Activated CD4-positive, alpha-beta T cell treated with anti-CD3 and anti-CD28 coated beads for 48 hours (primary cell): ENCODE measurements at regions not wholly inside any gene's neighbourhood (a gene's known extent, or its start where the extent isn't known, plus 50 kb on each side); places are given as distances from the start of the nearest gene placed in this dataset.
"Not testable (repeated sequence)": the region's sequence is repeated elsewhere in the genome, so short reads cannot be mapped to it uniquely, and the experiment has no call there.

ENCODE experiments used
- DNase-seq: peaks from one replicate; pipeline ENCODE4 v3.0.0-alpha.2; 2020

DNA sequence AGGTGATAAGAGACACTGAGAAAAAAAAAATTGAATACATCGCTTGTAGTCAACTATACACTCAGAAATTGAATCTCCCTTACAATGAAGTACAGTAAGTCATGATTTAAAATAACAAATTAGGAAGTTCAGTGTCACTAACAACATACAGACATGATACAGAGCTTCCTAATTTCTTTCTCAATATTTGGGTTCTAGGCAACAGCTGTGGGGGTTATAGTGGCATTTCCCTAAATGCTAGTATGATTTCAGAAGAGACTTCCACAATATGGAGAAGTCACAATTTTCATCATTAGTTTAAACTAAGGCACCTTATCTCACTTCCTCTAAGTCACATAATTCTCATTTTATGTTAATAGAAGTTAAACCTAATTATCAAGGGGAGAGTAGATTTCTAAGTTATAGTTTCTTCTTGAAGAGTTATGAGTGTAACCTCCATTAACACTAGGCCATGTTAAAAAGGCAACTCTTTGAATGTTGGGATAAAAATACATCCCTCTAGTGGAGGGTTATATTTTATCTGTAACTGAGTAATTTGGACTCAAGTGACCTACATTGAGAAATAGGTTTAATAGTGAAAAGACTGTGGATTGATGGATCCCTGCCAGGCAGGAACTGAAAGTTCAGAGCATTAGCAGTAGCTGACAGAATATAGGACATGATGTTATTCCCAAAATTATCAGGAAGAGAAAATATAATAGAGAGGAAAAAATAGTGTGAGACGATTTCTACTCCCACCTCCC is 286.0 kb upstream of the SUCLG2 start:
- DNase-seq = no peak

DNA sequence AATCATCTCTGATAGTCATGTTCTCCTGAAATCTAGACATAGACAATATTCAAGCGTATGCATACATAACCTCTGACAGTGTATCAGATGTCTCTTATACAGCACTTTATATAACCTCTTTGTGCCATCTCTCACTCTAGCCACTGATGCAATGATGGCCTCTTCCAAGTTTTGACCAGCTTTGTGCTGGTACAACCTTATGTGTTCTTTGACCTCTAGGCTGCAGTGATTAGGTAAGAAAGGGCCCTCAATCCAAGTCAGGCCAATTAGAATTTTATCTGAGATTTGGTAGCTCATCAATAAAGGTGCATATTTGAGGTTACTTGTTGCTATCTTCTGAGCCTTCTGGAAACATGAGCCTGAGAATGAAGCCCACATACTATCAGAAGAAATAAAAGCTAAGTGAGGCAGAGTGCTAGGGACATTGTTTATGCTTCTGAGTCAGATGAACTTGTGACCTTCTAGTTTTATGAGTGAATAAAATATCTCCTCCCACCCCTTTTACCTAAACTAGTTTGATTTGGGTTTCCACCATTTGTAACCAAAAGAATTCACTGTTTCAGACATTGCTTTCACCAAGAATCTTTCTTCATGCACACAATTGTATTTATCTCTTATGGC is 283.2 kb upstream of the SUCLG2 start:
- no peak for DNase-seq

DNA sequence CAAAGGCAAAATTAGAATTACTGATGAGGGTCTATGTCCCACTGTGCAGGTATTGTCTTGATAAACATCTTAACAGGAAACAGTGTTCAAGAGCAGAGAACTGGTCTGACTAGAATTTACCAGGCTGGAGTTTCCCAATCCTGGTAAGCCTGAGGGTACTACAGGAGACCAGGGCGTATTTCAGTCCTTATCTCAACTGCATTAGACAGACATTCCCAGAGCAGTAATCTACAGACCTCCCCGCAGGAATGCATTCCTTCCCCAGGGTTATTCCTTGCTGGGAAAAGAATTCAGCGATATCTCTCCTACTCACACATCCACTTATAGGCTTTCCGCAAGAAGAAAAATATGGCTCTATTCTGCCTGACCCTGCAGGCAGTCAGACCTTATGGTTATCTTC is 276.0 kb upstream of the SUCLG2 start:
- not testable (repeated sequence) for DNase-seq

DNA sequence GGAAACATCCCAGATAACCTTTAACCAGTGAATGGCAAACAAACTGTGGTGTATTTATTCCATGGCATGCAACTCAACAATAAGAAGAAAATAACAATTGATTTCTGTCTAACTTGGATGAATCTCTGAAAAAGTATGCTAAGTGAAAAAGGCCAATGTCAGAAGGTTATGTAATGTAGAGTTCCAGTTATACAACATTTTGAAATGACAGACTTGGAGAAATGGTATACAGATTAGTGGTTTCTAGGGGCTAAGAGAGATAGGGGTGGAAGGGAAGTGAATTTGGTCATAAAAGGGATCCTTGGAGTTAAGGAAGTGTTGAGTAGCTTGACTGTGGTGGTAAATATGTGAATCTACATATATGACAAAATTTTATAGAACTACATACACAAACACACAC is 269.4 kb upstream of the SUCLG2 start:
- no peak for DNase-seq

DNA sequence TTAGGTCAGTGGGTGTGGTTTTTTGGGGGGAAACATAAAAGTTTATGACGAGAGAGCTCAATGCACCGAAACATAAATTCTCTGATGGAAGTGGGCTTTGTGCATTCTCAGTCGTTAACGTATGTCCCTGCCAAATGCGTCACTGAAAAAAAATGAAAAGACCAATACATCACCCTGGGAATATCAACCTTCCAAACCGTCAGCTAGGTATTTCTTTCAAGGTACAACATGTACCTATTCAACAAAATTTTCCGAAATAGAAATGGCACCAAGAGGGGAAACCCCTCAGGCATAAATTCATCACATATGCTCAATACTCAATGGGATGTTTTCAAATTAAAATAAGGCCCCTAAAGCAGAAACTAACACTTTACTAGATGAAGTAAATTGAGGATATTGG is 266.6 kb upstream of the SUCLG2 start:
- DNase-seq = no peak

DNA sequence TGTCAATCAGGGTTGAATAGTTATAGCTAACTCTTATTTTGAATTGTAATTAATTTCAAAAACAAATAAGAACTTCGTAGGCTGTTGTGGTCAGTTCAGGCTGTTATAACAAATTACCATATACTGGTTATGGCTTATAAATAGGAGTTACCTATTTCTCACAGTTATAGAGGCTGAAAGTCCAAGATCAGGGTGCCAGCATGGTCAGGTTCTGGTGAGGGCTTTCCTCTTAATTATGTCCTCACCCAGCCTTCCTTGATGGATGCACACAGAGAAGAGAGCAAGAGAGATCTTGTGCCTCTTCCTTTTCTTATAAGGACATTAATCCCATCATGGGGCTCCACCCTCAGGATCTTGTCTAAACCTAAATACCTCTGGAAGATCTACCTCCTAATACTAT is 265.9 kb upstream of the SUCLG2 start:
- DNase-seq = no peak

DNA sequence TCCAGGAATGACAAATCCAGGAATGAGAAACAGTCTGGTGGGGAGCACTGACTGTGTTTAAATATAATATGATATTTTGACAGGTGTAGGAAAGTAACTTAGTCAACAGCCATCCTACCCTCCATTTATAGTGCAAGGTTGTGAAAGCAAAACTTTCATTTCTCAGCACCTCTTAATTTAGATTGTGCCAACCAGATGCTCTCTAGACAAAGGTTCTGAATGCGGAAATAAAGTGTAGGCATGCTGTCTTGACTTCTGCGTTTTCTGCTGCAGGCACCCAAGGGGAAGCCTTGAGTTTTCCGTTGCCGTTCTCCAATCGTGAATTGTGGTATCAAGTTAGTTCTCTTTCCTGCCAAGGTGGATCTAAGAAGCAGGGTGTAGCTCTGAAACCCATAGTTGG is 261.9 kb upstream of the SUCLG2 start:
- no peak for DNase-seq

DNA sequence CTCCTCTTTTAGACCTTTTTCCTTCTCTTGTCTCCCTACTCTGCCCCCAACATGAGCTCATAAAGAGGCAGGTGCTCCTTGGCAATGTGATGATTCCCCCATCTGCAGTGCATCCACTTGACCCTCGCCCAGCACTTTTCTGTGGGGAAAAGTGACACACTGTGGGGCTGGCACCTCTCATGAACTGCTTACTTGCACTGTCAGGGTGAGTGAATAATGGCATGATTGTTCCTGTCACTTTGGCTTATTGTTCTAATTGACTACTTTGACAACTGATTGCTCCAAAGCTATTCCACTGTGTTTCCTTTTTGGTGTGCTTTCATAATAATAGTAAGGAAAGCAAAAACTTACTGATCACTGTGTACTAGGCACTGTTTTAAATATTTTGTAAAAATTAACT is 253.3 kb upstream of the SUCLG2 start:
- no peak for DNase-seq

DNA sequence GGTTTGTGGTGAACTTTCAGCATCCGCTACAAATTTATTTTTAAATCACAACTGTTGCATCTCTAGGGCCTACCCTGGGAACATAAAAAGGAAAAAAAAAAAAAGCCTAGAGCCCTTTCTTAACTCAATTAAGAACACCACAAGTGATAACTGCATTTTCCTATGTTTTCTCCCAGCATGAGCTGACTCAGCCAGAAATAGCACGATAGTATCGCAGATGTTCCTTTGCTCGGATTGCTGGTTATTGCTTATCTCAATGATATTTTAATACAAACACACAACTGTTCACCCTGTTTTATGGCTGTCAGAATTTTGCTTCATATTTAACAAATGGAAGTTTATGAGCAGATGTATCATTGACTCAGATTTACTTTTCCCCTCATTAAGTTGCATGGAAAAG is 251.8 kb upstream of the SUCLG2 start:
- DNase-seq = no peak

DNA sequence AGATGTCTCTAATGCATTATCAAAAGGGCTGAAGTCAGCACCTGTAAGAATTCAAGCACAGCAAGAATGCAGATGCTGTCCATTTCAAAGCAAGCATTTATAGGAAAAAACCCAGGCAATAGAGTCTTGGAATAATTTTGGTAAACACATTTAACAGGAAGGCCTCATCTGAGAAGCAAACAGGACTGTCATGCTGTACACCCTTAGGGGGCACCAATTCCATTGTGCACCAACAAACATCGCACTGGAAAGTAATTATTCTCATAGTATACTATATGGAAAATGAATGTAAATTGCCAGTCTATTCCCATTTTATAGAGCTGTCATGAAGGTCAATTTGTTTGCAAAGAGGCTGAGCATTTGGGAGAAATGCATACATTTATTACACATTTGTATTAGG is 247.3 kb upstream of the SUCLG2 start:
- no peak for DNase-seq

DNA sequence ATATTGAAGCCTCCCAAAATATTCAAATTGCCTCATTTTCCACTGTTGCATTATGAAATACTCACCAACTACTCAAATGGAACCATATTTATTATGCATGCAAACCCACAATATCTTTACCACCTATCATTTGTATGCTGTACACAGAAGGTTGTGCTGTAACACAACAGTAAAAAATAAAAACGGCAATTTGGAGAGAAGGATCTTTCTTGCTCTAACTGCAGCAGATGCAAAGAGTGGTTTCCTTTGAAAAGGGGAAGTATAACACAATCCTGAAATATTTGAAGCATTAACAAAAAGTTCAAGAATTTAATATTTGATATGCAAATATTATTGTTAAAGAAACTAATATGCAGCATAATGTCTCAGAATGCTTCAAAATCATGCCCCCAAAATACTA is 244.5 kb upstream of the SUCLG2 start:
- no peak for DNase-seq

DNA sequence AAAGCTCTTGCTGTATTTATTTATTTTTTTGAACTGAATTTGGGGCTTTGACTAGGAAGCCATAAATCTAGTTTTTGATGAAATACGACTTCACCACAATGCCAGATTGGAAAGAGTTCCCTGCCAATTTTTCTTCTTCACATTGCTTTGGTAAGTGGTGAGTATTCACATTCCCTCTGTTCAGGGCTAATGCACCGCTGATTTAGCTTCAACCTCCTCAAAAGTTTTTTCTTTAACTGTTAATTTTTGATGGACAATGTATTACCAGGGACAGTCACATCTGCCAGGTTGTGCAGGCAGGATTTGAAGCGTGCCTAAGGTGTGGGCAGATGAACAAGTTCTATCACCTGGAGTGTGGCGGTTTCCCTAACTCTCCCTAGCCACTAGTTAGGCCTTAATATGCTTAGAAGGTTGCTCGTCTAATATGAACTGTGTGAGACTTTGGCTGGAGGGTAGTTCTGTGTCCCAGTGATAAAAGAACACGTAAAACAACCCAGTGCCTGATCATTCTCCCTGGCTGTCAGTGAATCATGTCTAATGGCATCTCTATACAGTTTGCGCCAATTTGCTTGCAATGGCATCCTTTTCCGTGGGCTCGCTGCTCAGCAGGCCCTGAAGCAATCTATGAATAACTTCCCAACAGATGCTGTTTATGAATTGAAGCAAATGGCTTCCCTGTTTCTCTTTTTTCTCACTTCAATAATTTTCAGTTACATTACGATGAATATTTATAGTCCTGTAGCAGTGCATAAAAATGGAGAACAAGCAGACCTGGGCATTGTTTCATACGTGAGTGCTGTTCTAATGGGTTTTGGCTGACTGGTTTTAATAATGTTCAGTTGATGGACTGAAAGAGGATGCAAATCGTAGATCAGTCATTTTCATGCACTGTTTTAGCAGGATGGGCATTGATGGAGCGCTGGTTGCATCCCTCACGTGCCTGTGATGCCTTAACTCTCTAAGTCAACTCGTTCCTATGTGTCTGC is 243.2 kb upstream of the SUCLG2 start:
- no peak for DNase-seq

DNA sequence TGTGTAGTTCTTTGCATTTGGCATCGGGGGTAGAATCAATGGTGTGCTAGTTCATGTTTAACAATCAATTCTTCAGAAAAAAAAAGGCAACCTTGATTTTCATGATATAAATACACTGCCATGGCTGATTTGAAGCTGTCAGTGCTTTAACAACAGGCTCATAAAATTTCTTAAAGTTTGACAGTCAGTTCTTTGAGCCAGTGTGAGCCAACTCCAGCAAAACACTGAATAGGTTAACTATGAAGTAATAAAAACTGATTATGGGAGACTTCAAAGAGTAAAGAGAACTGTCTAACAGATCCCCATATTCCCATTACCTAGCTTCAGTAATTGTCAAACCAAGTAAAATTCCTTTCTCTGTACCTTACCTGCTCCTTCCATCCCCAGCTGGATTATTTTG is 241.7 kb upstream of the SUCLG2 start:
- no peak for DNase-seq

DNA sequence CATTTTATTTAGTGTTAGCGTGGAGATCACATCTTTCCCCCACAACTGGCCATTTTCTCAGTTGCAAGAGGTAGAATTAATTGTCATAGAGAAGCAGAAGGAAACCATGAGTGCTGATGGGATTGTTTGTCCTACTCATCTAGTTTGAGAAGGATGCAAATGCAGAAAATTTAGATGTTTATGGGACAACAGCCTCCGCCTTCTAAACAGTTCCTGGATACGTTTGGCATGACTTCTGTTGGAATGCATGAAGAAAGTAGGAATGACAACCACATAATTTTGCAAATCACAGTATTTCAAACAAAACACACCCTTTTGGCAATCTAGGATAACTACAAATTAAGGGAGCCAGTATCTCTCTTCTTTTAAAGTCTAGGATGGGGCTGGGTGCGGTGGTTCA is 240.1 kb upstream of the SUCLG2 start:
- no peak for DNase-seq

DNA sequence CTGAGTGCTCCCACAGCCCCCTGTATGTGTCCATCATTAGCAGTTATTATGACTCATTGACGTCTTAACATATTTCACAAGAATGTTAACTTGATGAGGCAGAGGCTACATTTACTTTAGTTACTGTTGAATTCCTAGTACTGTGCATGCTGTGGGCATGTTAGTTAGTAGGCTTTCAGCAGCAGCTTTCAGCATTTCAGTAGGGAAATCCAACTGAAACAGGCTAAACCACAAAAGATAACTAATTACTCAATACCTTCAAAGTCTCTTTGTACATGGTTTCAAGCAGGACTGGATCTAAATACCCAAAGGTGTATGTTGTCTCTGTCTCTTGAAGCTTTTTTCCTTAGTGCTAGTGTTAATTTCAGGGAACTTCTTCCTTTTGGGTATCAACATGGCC is 229.9 kb upstream of the SUCLG2 start:
- DNase-seq = no peak

DNA sequence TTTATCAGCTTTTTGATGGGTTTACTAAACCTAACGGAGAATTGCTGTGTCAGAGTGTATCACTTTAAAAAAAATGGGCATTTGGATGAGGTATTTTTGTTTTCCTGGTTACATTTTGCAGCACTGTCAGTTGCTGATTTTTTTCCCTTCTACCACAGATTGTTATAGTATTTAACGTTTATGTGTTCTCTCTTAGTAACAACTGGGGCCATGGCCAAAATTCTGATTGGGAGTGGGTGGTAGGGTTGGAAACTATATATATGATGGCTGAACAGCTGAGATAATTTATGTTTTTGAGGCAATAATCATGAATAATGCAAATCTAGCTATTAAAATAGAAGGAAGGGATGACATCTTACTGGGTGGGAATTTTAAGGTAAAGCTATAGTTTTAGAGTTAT is 229.4 kb upstream of the SUCLG2 start:
- no peak for DNase-seq

DNA sequence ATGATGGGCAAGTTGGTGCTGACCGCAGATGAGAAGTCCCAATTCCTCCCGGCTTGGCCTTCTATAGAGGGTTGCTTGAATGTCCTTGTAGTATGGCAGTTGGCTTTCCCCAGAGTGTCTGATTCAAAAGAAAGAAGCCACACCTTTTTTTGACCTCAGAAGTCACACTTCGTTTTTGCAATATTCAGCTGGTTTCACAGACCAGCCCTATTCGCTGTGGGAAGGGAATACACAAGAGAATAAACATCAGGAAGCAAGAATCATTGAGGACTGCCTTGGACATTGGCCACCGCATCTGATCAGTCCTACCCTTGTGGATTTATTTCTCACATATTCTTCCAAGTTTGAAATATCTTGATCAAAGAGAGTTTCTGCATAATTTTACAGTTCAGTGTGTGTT is 228.6 kb upstream of the SUCLG2 start:
- no peak for DNase-seq

DNA sequence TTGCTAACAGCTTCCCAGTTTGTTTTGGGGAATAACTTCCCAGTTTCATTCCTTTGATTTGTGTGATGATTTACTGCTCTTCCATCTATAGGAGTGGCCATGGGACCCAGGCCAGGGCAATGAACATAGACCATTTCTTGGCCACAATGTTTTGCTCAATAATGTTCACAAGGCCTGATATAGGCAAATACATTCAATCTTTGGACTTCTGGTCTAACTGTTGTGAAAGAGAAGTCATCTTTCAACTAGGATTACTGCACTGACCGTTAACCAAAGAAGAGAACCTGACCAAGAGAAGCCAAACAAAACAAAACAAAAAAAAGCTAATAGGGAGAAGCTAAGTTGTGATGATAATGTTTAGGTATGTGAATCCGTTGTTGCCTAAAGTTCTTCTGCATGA is 221.8 kb upstream of the SUCLG2 start:
- DNase-seq = no peak

DNA sequence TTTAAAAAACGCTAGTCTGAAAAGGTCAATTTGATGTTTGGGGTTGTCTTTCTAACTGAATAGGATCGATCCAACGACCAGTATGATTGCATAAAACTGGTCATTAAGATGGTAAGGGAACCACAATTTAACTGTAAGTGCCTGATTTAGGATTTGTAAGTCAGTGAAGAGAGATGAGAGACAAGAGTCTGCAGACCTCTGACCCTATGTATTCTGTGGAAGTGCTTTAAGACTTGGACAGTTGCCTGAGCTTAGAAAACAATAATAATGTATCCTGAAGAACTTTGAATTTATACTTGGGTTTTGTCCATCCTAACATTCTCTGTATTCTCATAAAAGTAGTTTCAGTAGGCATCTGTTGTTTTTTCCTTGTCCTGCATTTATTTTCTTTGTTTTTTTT is 221.4 kb upstream of the SUCLG2 start:
- no peak for DNase-seq

DNA sequence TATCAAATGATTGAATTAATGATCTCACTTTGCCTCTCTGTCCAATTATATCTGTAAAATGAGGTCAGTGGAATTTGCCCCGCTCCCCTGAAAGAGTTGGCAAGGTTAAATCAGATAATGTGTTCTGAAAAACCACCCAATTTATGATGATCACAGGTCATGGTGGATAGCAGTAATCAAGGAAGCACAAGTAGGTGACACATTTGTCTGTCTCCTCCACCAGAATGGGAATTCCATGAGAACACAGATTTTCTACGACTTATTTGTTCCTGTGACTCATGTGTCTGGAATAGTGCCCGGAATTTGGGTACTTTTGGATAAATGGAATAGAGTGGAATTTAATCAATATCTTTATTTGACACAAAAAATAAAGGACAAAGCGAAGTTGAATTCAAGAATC is 220.9 kb upstream of the SUCLG2 start:
- DNase-seq = no peak

DNA sequence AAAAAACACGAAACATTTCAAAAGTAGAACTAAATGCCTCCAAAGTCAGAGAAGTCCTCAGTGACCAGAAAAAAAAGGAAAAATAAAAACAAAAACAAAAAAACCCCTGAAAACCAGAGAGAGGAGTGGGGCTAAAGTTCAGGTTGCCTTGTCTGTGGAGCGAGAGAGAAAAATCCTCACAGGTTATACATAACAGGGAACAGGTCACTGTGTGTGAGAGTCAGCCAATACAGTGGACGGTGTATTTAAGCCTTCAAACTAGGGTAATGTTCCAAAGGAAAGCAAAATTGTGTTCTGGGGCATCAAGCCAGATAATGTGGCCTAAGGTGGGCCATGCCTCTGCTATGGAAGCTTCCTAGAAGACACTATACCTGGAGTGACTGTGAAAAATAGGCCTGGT is 216.1 kb upstream of the SUCLG2 start:
- no peak for DNase-seq

DNA sequence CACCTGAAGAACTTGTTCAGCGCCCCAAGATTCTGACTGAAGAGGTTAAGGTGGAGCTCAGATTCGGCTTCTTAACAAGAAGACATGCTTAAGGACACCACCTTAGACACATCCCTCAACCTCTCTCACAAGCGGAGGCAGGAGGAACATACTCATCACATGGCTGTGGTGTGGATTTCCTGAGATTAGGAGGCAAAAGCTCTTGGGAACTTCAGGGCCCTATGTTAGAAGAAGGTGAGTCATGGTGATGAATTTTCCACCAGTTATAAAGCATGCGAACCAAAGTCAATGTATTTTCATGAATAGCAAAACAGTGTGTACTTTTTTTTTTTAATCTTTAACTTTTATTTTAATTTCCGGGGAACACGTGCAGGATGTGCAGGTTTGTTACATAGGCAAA is 212.2 kb upstream of the SUCLG2 start:
- no peak for DNase-seq

DNA sequence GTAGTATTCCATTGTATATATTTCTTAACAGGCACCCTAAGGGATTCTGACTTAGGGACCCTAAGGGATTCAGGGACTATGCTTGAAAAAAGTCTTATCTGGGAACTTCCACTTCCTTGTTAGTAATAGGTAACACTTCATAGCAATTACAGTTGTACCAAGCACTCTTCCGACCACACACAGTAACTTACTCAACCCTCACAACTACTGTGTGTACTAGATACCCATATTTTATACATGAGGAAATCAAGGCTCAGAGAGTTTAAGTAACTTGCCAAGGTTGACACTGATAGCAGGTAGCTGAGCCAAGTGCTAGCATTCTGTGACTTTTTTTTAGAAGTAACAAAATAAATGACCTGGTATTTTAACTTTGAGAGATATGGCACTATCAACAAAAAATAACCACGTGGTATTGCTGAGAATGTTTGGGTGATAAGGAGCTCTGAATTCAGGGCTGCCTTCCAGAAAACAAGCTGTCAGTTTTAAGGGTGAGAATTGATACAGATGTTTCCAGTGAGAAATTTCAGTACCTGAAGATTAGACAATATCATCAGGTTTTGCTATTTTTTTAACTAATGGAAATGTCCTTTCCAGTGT is 210.3 kb upstream of the SUCLG2 start:
- no peak for DNase-seq

DNA sequence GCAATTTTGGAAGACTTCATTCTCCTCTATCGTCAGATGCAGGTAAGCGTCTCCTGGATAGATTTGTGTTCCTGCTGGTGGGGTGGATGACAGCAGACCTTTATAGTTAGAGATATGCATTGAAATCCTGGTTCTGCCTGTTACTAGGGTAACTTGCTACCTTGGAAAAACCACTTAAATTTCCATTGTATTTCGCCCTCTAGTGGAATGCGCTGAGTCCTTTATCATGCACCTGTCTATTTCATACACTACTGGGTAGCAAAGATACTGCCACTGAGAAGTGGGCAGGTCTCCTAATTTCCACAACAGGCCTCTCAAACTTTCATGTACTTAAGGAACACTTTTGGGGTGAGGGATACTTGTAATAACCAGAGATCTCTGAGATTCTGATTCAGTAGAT is 209.5 kb upstream of the SUCLG2 start:
- no peak for DNase-seq
